ENCODE measurements at regions not wholly inside any gene's neighbourhood (a gene's known extent, or its start where the extent isn't known, plus 50 kb on each side); places are given as distances from the start of the nearest gene placed in this dataset.
A peak's percentile ranks its signal among the peaks of the same experiment; 100 is the strongest.

- H3K79me2 ChIP-seq (ENCODE audit: insufficient read depth, low read length) = no peaks in the 10 kb centered on the region
- no peaks in the 10 kb centered on the region for H3K27me3 ChIP-seq (ENCODE audit: insufficient read depth, low read length)
- no peaks in the 10 kb centered on the region for H3K36me3 ChIP-seq (ENCODE audit: insufficient read depth, low read length)
- peak overlapping the region; percentile 8; the same call in 1 of the 2 replicates for H3K4me2 ChIP-seq (ENCODE audit: low read length)
- no peaks in the 10 kb centered on the region for H4K20me1 ChIP-seq (ENCODE audit: insufficient read depth, low read length)
- no peak overlapping the region for H3K9ac ChIP-seq (ENCODE audit: low read length)
- H3K4me1 ChIP-seq (ENCODE audit: insufficient read depth, low read length, severe bottlenecking) = peaks cover 57% of the 10 kb centered on the region
- no peaks in the 10 kb centered on the region for H3K9me2 ChIP-seq (ENCODE audit: low read depth, low read length)
- no peaks in the 10 kb centered on the region for H3K9me3 ChIP-seq (ENCODE audit: low read length)
- TF ChIP-seq EZH2 (IDR thresholded peaks at IDR 0.05; ENCODE audit: borderline replicate concordance, low read length) = no peak
- TF ChIP-seq CTCF (IDR thresholded peaks at IDR 0.05; ENCODE audit: low read length) = no peak
- no peak overlapping the region for H3K4me3 ChIP-seq (ENCODE audit: low read depth, low read length, poor library complexity, severe bottlenecking)
- H2AFZ ChIP-seq (ENCODE audit: low read length) = no peak overlapping the region; the same call in 1 of the 2 replicates
- peak overlapping the region; percentile 83 for H3K27ac ChIP-seq (ENCODE audit: low read depth, low read length, poor library complexity, severe bottlenecking)
- H3F3A ChIP-seq (ENCODE audit: insufficient read depth, low read length) = no peaks in the 10 kb centered on the region
Observed at GRCh38 chr1:194469282-194469681, 1282.9 kb upstream of the B3GALT2 start.

DNA sequence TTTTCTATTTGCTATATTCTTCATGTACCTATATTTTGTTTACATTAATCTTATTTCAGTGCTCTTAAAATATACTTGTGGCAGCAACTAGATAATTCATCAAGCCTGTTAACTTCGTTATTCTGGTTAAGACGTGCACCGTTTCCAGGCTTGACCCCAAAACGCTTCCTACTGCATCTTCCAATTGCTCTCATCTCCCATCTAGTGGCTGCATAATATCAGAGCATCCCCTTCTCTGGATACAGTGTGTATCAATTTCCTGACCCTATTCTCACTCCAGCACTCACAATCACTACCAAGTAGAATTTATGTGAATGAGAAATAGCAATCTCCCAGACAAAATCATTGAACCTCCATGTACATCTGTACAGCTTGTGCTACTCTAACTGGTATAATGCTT lies 1280.3 kb upstream of the B3GALT2 start:
- Histone ChIP-seq H3K4me2 (ENCODE audit: low read length) (no peak overlapping the region), H2AFZ (ENCODE audit: low read length) (no peak overlapping the region), H3K4me1 (ENCODE audit: insufficient read depth, low read length, severe bottlenecking) (peaks cover 48% of the 10 kb centered on the region), H4K20me1 (ENCODE audit: insufficient read depth, low read length) (no peaks in the 10 kb centered on the region), H3K27me3 (ENCODE audit: insufficient read depth, low read length) (no peaks in the 10 kb centered on the region), H3K4me3 (ENCODE audit: low read depth, low read length, poor library complexity, severe bottlenecking) (no peak overlapping the region), H3K27ac (ENCODE audit: low read depth, low read length, poor library complexity, severe bottlenecking) (peak overlapping the region; percentile 83), H3K36me3 (ENCODE audit: insufficient read depth, low read length) (no peaks in the 10 kb centered on the region), H3F3A (ENCODE audit: insufficient read depth, low read length) (no peaks in the 10 kb centered on the region), H3K9me3 (ENCODE audit: low read length) (no peaks in the 10 kb centered on the region), H3K79me2 (ENCODE audit: insufficient read depth, low read length) (no peaks in the 10 kb centered on the region), H3K9ac (ENCODE audit: low read length) (no peak overlapping the region), H3K9me2 (ENCODE audit: low read depth, low read length) (no peaks in the 10 kb centered on the region)
- peak; percentile 43; the same call in 1 of the 2 replicates for TF ChIP-seq CTCF (IDR thresholded peaks at IDR 0.05; ENCODE audit: low read length)
- no peak for TF ChIP-seq EZH2 (IDR thresholded peaks at IDR 0.05; ENCODE audit: borderline replicate concordance, low read length)

GRCh38 chr1:194447636-194448035 lies 1261.2 kb upstream of the B3GALT2 start:
- no peaks in the 10 kb centered on the region for H3K9me2 ChIP-seq (ENCODE audit: low read depth, low read length)
- H3K4me3 ChIP-seq (ENCODE audit: low read depth, low read length, poor library complexity, severe bottlenecking) = no peak overlapping the region
- H2AFZ ChIP-seq (ENCODE audit: low read length) = no peak overlapping the region
- H3K79me2 ChIP-seq (ENCODE audit: insufficient read depth, low read length) = no peaks in the 10 kb centered on the region
- no peak overlapping the region for H3K9ac ChIP-seq (ENCODE audit: low read length)
- no peaks in the 10 kb centered on the region for H3K27me3 ChIP-seq (ENCODE audit: insufficient read depth, low read length)
- no peaks in the 10 kb centered on the region for H3K9me3 ChIP-seq (ENCODE audit: low read length)
- no peaks in the 10 kb centered on the region for H3F3A ChIP-seq (ENCODE audit: insufficient read depth, low read length)
- no peak overlapping the region for H3K27ac ChIP-seq (ENCODE audit: low read depth, low read length, poor library complexity, severe bottlenecking)
- H4K20me1 ChIP-seq (ENCODE audit: insufficient read depth, low read length) = no peaks in the 10 kb centered on the region
- no peaks in the 10 kb centered on the region for H3K4me1 ChIP-seq (ENCODE audit: insufficient read depth, low read length, severe bottlenecking)
- TF ChIP-seq EZH2 (IDR thresholded peaks at IDR 0.05; ENCODE audit: borderline replicate concordance, low read length) (no peak), CTCF (IDR thresholded peaks at IDR 0.05; ENCODE audit: low read length) (no peak)
- H3K36me3 ChIP-seq (ENCODE audit: insufficient read depth, low read length) = no peaks in the 10 kb centered on the region
- H3K4me2 ChIP-seq (ENCODE audit: low read length) = no peak overlapping the region
